ENCODE measurements at regions not wholly inside any gene's neighbourhood (a gene's known extent, or its start where the extent isn't known, plus 50 kb on each side); places are given as distances from the start of the nearest gene placed in this dataset.
A peak's percentile ranks its signal among the peaks of the same experiment; 100 is the strongest.

DNA sequence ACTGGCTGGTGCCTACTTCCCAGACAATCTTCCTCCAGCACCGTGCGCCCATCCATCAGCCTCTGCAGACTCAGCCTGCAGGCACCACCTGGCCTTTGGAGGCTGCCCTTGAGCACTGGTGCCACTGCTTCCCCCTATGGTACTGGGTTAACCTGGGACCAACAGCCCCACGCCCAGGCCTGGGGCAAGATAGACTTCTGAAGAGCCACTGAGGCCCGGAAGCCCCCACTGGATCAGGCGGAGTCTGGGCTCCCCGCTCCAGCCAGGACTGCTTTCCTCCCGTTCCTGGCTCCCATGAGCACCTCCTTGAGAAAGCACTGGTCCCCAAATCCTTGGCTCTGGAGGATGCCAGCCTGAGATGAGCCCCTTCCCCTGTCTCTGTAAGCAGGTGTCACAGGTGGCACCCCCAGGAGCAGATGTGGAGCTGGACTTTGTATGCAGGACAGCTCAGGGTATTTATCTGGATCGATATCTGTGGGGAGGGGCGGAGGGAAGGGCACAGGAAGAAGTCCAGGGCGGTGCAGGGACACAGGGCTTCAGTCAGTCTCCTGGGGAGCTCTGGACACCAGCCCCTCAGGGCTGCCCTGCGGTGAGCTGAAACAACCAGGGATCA, 206.5 kb upstream of the PPP2R2D start:
- no peak for DNase-seq
- CTCF ChIA-PET, result no interaction called here
- no peak overlapping the region for H3K4me3 Mint-ChIP-seq
- H3K4me1 Mint-ChIP-seq, result no peaks in the 10 kb centered on the region
- no peak overlapping the region for H3K27ac Mint-ChIP-seq
- peaks cover 6% of the 10 kb centered on the region for H3K9me3 Mint-ChIP-seq
- POLR2A ChIA-PET, result no interaction called here
- no peaks in the 10 kb centered on the region for H3K36me3 Mint-ChIP-seq (ENCODE audit: low read depth)
- no peaks in the 10 kb centered on the region for H3K27me3 Mint-ChIP-seq

- Mint-ChIP-seq H3K36me3 (ENCODE audit: low read depth) (no peaks in the 10 kb centered on the region), H3K4me3 (no peak overlapping the region)
Measured at GRCh38 chr10:131694781-131695495, 205.9 kb upstream of the PPP2R2D start.

DNA sequence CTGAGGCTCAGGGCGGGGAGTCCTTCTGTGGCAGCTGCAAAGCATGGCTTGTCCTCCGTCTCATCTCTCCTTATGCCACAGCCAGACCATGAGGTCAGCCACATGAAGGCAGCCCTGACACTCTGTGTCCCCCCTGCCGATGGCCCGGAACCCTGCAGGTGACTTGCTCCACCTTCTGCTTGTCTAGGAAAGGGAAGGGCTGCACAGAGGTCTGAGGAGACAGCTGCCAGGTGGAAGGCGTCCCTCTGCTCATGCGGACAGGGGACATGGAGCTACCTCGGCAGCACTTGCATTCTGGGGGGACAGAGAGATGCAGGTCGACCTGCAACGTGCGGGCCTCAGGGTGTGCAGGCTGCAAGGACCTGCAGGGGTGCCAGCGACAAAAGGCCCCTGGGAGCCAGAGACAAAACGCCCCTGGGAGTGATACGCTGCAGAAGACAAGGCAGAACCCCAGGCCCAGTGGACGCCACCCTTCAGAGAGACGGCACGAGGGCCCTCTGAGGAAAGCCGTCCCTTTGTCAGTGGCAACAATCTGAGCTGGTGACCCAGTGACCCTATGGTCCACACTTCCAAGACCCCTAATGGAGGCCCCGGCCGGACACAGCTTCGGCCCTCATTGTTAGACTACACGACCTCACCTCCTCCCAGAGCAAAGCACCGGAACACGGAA, 205.2 kb upstream of the PPP2R2D start:
- Mint-ChIP-seq H3K9me3 (peaks cover 6% of the 10 kb centered on the region), H3K27me3 (no peaks in the 10 kb centered on the region), H3K36me3 (ENCODE audit: low read depth) (no peaks in the 10 kb centered on the region), H3K4me3 (no peak overlapping the region), H3K27ac (no peak overlapping the region), H3K4me1 (no peaks in the 10 kb centered on the region)
- CTCF ChIA-PET, result no interaction called here
- DNase-seq, result no peak
- POLR2A ChIA-PET, result no interaction called here

More at GRCh38 chr10:131694781-131695495, 205.9 kb upstream of the PPP2R2D start:
- POLR2A ChIA-PET, result no interaction called here
- no peaks in the 10 kb centered on the region for H3K4me1 Mint-ChIP-seq
- no peaks in the 10 kb centered on the region for H3K27me3 Mint-ChIP-seq
- CTCF ChIA-PET, result no interaction called here
- DNase-seq, result no peak
- no peak overlapping the region for H3K27ac Mint-ChIP-seq
- H3K9me3 Mint-ChIP-seq, result peaks cover 6% of the 10 kb centered on the region

GRCh38 chr10:131697476-131698128, 203.2 kb upstream of the PPP2R2D start:
- POLR2A ChIA-PET, result no interaction called here
- no peak for DNase-seq
- Mint-ChIP-seq H3K4me3 (no peak overlapping the region), H3K9me3 (peaks cover 6% of the 10 kb centered on the region), H3K27ac (no peak overlapping the region), H3K4me1 (no peaks in the 10 kb centered on the region), H3K36me3 (ENCODE audit: low read depth) (no peaks in the 10 kb centered on the region), H3K27me3 (no peaks in the 10 kb centered on the region)
- CTCF ChIA-PET, result no interaction called here

DNA sequence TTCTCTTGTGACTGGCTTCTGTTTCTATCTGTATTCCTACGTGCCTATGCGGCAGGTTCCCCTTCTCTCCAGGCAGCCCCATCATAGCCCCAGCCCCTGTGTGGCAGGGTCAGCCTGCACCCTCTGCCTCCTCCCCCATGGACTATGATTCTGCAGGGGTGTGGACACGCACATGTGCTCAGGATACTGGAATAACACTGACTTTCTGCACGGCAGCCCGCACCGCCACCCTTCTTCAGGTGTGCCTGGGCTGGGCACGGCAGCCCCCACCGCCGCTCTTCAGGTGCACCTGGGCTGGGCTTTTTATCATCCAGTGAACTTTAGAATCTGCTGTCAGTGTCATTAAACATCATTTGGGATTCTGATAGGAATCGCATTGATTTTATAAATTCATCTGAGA, 202.6 kb upstream of the PPP2R2D start:
- Mint-ChIP-seq H3K36me3 (ENCODE audit: low read depth) (no peaks in the 10 kb centered on the region), H3K4me1 (no peaks in the 10 kb centered on the region), H3K9me3 (peaks cover 6% of the 10 kb centered on the region), H3K27ac (no peak overlapping the region), H3K4me3 (no peak overlapping the region), H3K27me3 (no peaks in the 10 kb centered on the region)
- CTCF ChIA-PET, result no interaction called here
- POLR2A ChIA-PET, result no interaction called here
- no peak for DNase-seq

GRCh38 chr10:131698986-131699385, 201.8 kb upstream of the PPP2R2D start:
- Mint-ChIP-seq H3K9me3 (peaks cover 6% of the 10 kb centered on the region), H3K4me1 (no peaks in the 10 kb centered on the region), H3K36me3 (ENCODE audit: low read depth) (no peaks in the 10 kb centered on the region), H3K4me3 (no peak overlapping the region), H3K27me3 (no peaks in the 10 kb centered on the region), H3K27ac (no peak overlapping the region)
- ChIA-PET POLR2A (no interaction called here), CTCF (no interaction called here)
- no peak for DNase-seq

DNA sequence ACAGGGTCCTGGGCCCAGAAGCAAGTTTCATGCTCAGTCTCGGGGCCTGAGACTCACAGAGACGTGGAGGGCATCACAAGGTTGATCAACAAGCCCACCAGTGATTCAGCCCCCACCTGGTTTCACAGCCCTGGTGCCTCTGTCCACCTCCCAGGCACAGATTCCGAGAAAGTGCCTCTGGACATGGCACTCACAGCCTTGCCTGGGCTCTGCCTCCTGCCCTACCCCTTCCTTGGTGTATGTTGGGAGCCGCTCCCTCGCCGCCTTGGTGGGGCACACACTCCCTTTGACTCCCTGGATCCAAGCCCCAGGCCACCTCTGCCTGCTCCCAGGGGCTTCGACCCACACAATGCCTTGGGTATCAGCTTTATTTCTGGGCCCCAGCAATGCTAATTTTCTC, 200.8 kb upstream of the PPP2R2D start:
- Mint-ChIP-seq H3K9me3 (peaks cover 6% of the 10 kb centered on the region), H3K4me3 (no peak overlapping the region), H3K4me1 (no peaks in the 10 kb centered on the region), H3K27me3 (no peaks in the 10 kb centered on the region), H3K27ac (no peak overlapping the region), H3K36me3 (ENCODE audit: low read depth) (no peaks in the 10 kb centered on the region)
- ChIA-PET POLR2A (no interaction called here), CTCF (no interaction called here)
- no peak for DNase-seq

GRCh38 chr10:131700506-131700905, 200.3 kb upstream of the PPP2R2D start:
- Mint-ChIP-seq H3K27me3 (no peaks in the 10 kb centered on the region), H3K36me3 (ENCODE audit: low read depth) (no peaks in the 10 kb centered on the region), H3K9me3 (peaks cover 6% of the 10 kb centered on the region), H3K4me1 (no peaks in the 10 kb centered on the region), H3K4me3 (no peak overlapping the region), H3K27ac (no peak overlapping the region)
- DNase-seq, result peak; percentile 9
- POLR2A ChIA-PET, result no interaction called here
- CTCF ChIA-PET, result no interaction called here

- Mint-ChIP-seq H3K27me3 (no peaks in the 10 kb centered on the region), H3K4me1 (no peaks in the 10 kb centered on the region), H3K4me3 (no peak overlapping the region), H3K36me3 (ENCODE audit: low read depth) (no peaks in the 10 kb centered on the region), H3K9me3 (peaks cover 3% of the 10 kb centered on the region), H3K27ac (no peak overlapping the region)
- POLR2A ChIA-PET, result no interaction called here
- peak; percentile 13 for DNase-seq
- CTCF ChIA-PET, result no interaction called here
Measured at GRCh38 chr10:131701131-131701947, 199.5 kb upstream of the PPP2R2D start.

GRCh38 chr10:131702531-131703356, 198.1 kb upstream of the PPP2R2D start:
- POLR2A ChIA-PET, result no interaction called here
- Mint-ChIP-seq H3K4me1 (no peaks in the 10 kb centered on the region), H3K36me3 (ENCODE audit: low read depth) (no peaks in the 10 kb centered on the region), H3K4me3 (no peak overlapping the region), H3K27me3 (no peaks in the 10 kb centered on the region), H3K9me3 (peaks cover 3% of the 10 kb centered on the region), H3K27ac (no peak overlapping the region)
- CTCF ChIA-PET, result no interaction called here
- DNase-seq, result peak; percentile 5

DNA sequence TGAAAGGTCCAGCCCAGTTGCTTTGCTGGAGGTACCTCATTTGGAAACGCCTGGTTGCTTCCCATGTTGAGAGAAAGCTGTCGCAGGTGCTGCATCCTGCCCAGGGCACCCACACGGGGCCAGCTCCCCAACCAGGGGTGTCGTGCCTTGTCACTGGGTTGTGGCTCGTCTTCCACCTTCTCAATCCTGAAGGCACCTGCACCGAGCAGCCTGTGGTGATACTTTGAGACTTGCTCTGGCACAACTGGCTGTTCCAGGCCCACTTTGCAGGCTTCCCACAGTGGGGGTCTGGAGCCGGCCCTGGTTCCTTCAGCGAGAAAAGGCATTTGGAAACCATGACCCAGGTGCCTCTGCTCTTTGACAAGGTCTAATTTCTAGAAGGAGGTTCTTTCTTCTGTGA, 197.3 kb upstream of the PPP2R2D start:
- Mint-ChIP-seq H3K27me3 (no peaks in the 10 kb centered on the region), H3K36me3 (ENCODE audit: low read depth) (no peaks in the 10 kb centered on the region), H3K9me3 (no peaks in the 10 kb centered on the region), H3K4me1 (no peaks in the 10 kb centered on the region), H3K4me3 (no peak overlapping the region), H3K27ac (no peak overlapping the region)
- ChIA-PET POLR2A (no interaction called here), CTCF (no interaction called here)
- peak; percentile 12 for DNase-seq

GRCh38 chr10:131703941-131704340, 196.9 kb upstream of the PPP2R2D start:
- ChIA-PET POLR2A (no interaction called here), CTCF (no interaction called here)
- H3K4me3 Mint-ChIP-seq, result no peak overlapping the region
- peak; percentile 4 for DNase-seq
- no peaks in the 10 kb centered on the region for H3K27me3 Mint-ChIP-seq
- no peaks in the 10 kb centered on the region for H3K9me3 Mint-ChIP-seq
- no peaks in the 10 kb centered on the region for H3K36me3 Mint-ChIP-seq (ENCODE audit: low read depth)
- H3K27ac Mint-ChIP-seq, result no peak overlapping the region
- H3K4me1 Mint-ChIP-seq, result no peaks in the 10 kb centered on the region
